Loucy (cell line): ENCODE measurements at regions not wholly inside any gene's neighbourhood (a gene's known extent, or its start where the extent isn't known, plus 50 kb on each side); places are given as distances from the start of the nearest gene placed in this dataset.
A peak's percentile ranks its signal among the peaks of the same experiment; 100 is the strongest.

Experiments used
- H2AFZ ChIP-seq: fragments of 200-600 bp; sonication (generic); 2 replicates; pipeline ENCODE4 v1.6.0; 2016; ENCODE audit warnings: antibody characterized with exemption, mild to moderate bottlenecking, low read length, moderate library complexity
- H3F3A ChIP-seq: fragments of 200-600 bp; 2 replicates; pipeline ENCODE4 v1.6.0; 2016; ENCODE audit warnings: antibody characterized with exemption, low read depth, mild to moderate bottlenecking
- H3K27me3 ChIP-seq: fragments of 200-600 bp; sonication (generic); 2 replicates; pipeline ENCODE4 v1.6.1; 2014; ENCODE audit warnings: low read length, mild to moderate bottlenecking; ENCODE audit not compliant: insufficient read depth, poor library complexity, severe bottlenecking
- H3K36me3 ChIP-seq: fragments of 200-600 bp; sonication (generic); 2 replicates; pipeline ENCODE4 v1.6.1; 2016; ENCODE audit warnings: low read length; ENCODE audit not compliant: insufficient read depth
- H3K4me1 ChIP-seq: fragments of 200-600 bp; sonication (generic); 2 replicates; pipeline ENCODE4 v1.5.1; 2014; ENCODE audit warnings: low read length, mild to moderate bottlenecking; ENCODE audit not compliant: insufficient read depth, poor library complexity, severe bottlenecking
- H3K4me2 ChIP-seq: fragments of 200-600 bp; sonication (generic); 2 replicates; pipeline ENCODE4 v1.6.0; 2014; ENCODE audit warnings: antibody characterized with exemption, low read length, low read depth, mild to moderate bottlenecking; ENCODE audit not compliant: poor library complexity, severe bottlenecking
- H3K4me3 ChIP-seq: fragments of 200-600 bp; sonication (generic); 2 replicates; pipeline ENCODE4 v1.5.1; 2014; ENCODE audit warnings: low read length, mild to moderate bottlenecking, mixed read lengths; ENCODE audit not compliant: poor library complexity, severe bottlenecking
- H3K79me2 ChIP-seq: fragments of 200-600 bp; sonication (generic); 2 replicates; pipeline ENCODE4 v1.6.1; 2014; ENCODE audit warnings: low read length; ENCODE audit not compliant: insufficient read depth
- H3K9ac ChIP-seq: fragments of 200-600 bp; sonication (generic); 2 replicates; pipeline ENCODE4 v1.6.0; 2014; ENCODE audit warnings: mild to moderate bottlenecking, low read depth, low read length, moderate library complexity; ENCODE audit not compliant: poor library complexity, severe bottlenecking
- H3K9me2 ChIP-seq: fragments of 200-600 bp; sonication (generic); replicated peaks from 2 replicates; pipeline ENCODE4 v1.6.1; 2016; ENCODE audit warnings: low read depth, low read length, mixed read lengths
- H3K9me3 ChIP-seq: fragments of 200-600 bp; sonication (generic); 2 replicates; pipeline ENCODE4 v1.6.1; 2014; ENCODE audit warnings: mild to moderate bottlenecking, antibody characterized with exemption, low read length, low read depth; ENCODE audit not compliant: insufficient read depth
- H4K20me1 ChIP-seq: fragments of 200-600 bp; sonication (generic); 2 replicates; pipeline ENCODE4 v1.6.0; 2014; ENCODE audit warnings: antibody characterized with exemption, low read length, mild to moderate bottlenecking; ENCODE audit not compliant: insufficient read depth, poor library complexity, severe bottlenecking
- EZH2phosphoT487 ChIP-seq: fragments of 200-600 bp; IDR thresholded peaks from 2 replicates; pipeline ENCODE4 v1.6.1; 2018; ENCODE audit warnings: antibody characterized with exemption, mild to moderate bottlenecking, moderate library complexity, borderline replicate concordance
- TF ChIP-seq, protein P1 (sequence below): fragments of 200-600 bp; sonication (generic); conservative IDR thresholded peaks from 2 replicates; pipeline ENCODE4 v1.5.1; 2014; ENCODE audit warnings: mild to moderate bottlenecking, antibody characterized with exemption, low read length

DNA sequence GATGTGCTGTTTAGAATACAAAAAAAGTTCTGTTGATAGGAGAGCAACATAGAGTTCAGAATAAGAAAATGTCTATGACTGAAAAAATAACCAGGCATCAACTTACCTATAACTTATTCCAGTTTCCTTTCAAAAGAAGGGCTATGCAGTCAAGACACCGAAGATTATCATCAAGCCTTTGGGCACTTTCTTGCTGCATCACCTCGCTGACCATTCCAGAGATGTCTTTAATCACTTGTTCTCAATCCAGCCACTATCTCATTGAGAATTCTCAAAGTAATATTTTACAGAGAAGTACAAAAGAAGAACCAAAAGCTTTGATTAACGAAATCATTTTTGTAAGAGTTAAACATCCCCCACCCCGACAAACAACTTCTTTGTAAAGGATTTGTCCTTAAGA, 198.3 kb upstream of the P2RY1 start:
- Histone ChIP-seq H3K36me3 (no peaks in the 10 kb centered on the region), H3K79me2 (no peaks in the 10 kb centered on the region), H3K27me3 (no peaks in the 10 kb centered on the region), H4K20me1 (no peaks in the 10 kb centered on the region), H3K9ac (no peak overlapping the region), H2AFZ (no peak overlapping the region), H3K4me1 (peaks cover 14% of the 10 kb centered on the region), H3K9me3 (no peaks in the 10 kb centered on the region), H3F3A (no peaks in the 10 kb centered on the region), H3K4me3 (no peak overlapping the region), H3K4me2 (no peak overlapping the region), H3K9me2 (no peaks in the 10 kb centered on the region)
- no peak for TF ChIP-seq EZH2phosphoT487
- TF ChIP-seq, protein P1, sequence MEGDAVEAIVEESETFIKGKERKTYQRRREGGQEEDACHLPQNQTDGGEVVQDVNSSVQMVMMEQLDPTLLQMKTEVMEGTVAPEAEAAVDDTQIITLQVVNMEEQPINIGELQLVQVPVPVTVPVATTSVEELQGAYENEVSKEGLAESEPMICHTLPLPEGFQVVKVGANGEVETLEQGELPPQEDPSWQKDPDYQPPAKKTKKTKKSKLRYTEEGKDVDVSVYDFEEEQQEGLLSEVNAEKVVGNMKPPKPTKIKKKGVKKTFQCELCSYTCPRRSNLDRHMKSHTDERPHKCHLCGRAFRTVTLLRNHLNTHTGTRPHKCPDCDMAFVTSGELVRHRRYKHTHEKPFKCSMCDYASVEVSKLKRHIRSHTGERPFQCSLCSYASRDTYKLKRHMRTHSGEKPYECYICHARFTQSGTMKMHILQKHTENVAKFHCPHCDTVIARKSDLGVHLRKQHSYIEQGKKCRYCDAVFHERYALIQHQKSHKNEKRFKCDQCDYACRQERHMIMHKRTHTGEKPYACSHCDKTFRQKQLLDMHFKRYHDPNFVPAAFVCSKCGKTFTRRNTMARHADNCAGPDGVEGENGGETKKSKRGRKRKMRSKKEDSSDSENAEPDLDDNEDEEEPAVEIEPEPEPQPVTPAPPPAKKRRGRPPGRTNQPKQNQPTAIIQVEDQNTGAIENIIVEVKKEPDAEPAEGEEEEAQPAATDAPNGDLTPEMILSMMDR: no peak

DNA sequence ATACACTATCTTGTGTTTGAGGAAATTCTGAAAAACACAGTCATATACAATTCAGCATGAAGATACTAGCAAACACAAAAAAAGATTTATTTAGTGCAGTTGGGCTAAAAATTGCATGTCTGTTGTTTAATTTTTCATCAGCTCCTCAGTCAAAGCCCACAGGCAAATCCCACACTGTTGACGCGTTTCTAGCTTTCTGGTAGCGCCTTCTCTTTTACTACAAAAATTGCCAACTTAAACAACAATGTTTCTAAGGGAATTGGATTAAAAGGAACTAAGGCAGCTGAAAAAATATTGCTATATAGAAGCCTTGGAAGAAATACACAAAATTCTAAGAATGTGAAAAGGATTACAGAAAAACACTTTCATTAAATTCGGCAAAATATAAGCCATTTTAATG, 196.7 kb upstream of the P2RY1 start:
- H3F3A ChIP-seq: no peaks in the 10 kb centered on the region
- no peaks in the 10 kb centered on the region for H3K27me3 ChIP-seq
- H4K20me1 ChIP-seq: no peaks in the 10 kb centered on the region
- peaks cover 14% of the 10 kb centered on the region for H3K4me1 ChIP-seq
- H3K4me2 ChIP-seq: no peak overlapping the region
- TF ChIP-seq EZH2phosphoT487: no peak
- TF ChIP-seq, protein P1: no peak
- H3K9me2 ChIP-seq: no peaks in the 10 kb centered on the region
- H2AFZ ChIP-seq: no peak overlapping the region
- H3K79me2 ChIP-seq: no peaks in the 10 kb centered on the region
- H3K9ac ChIP-seq: no peak overlapping the region
- H3K9me3 ChIP-seq: no peaks in the 10 kb centered on the region
- H3K4me3 ChIP-seq: no peak overlapping the region
- no peaks in the 10 kb centered on the region for H3K36me3 ChIP-seq

DNA sequence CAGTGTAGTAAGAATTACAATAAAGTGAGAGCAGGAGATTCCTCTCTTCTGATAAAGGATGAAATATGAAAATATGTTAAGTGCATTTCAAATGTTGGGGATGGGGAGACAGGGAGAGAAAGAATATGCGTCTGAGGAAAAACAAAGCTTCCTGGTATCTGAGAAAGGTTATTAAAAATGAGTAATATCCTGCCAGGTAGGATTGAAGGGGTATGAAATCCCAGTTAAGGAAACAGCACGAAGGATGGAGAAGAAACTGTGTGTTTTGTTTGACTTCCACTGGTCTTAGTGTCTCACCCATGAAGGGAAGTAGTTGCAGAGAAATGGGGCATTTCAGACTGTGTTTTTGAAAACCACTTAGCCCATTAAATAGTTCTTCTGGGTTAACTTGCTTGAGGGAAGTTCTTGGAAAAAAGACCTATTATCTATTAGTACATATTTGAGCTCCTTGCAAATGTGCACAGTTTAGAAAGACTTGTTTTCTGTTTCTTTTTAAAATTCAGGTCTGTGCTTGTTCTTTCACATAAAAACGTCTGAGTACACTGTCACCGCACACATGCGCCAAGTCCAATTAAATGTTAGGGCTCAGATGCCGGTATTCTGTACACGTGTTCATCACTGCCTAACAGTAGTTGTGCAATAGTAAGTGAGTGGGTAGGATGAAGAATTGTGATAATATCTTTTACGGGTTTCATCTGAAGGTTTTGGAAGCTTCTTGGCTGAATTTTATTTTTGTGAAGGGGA, 196.1 kb upstream of the P2RY1 start:
- peak overlapping the region; percentile 47 for H2AFZ ChIP-seq
- H3K9me2 ChIP-seq: no peaks in the 10 kb centered on the region
- no peak overlapping the region for H3K4me2 ChIP-seq
- H3K36me3 ChIP-seq: no peaks in the 10 kb centered on the region
- H3K9me3 ChIP-seq: no peaks in the 10 kb centered on the region
- TF ChIP-seq EZH2phosphoT487: no peak
- TF ChIP-seq, protein P1: no peak
- H3K4me3 ChIP-seq: no peak overlapping the region
- no peaks in the 10 kb centered on the region for H4K20me1 ChIP-seq
- no peaks in the 10 kb centered on the region for H3K27me3 ChIP-seq
- no peak overlapping the region for H3K9ac ChIP-seq
- H3K4me1 ChIP-seq: peaks cover 14% of the 10 kb centered on the region
- H3F3A ChIP-seq: no peaks in the 10 kb centered on the region
- H3K79me2 ChIP-seq: no peaks in the 10 kb centered on the region
